Head of caudate nucleus (tissue), 42 donors: ENCODE measurements at regions not wholly inside any gene's neighbourhood (a gene's known extent, or its start where the extent isn't known, plus 50 kb on each side); places are given as distances from the start of the nearest gene placed in this dataset.
"Not testable (repeated sequence)": the region's sequence is repeated elsewhere in the genome, so short reads cannot be mapped to it uniquely, and the experiment has no call there.

Experiments used
- DNase-seq, 42 donors: peaks; one replicate each; pipeline versions ENCODE4 v3.0.0 to v3.0.0-alpha.2; 2020 to 2021; ENCODE audit warnings: mixed read lengths in 7 of 42
- intact Hi-C: fragments of 100-400 bp; cut with DNase I; formaldehyde crosslinking; loops from one replicate; pipeline ENCODE4 v1.15.0; 2022

GRCh38 chrY:7821295-7822035 lies 909.9 kb upstream of the AMELY start:
- intact Hi-C loops = no loop called here
- no peak for DNase-seq

- DNase-seq = peak in 2 of 42 donors; percentile 1 to 34
- intact Hi-C loops = no loop called here
Measured at GRCh38 chrY:7818924-7819323, 907.4 kb upstream of the AMELY start.

- no peak for DNase-seq
- intact Hi-C loops = no loop called here
Measured at GRCh38 chrY:7816567-7816966, 905.0 kb upstream of the AMELY start.

- no peak for DNase-seq
- intact Hi-C loops = no loop called here
Measured at GRCh38 chrY:7815921-7816320, 904.4 kb upstream of the AMELY start.

- intact Hi-C loops = no loop called here
- DNase-seq = no peak
Measured at GRCh38 chrY:7815285-7815684, 903.7 kb upstream of the AMELY start.

- intact Hi-C loops = no loop called here
- DNase-seq = no peak
Measured at GRCh38 chrY:7814361-7814760, 902.8 kb upstream of the AMELY start.

- no peak for DNase-seq
- intact Hi-C loops = no loop called here
Measured at GRCh38 chrY:7810359-7810758, 898.8 kb upstream of the AMELY start.

GRCh38 chrY:7807516-7807870 lies 895.9 kb upstream of the AMELY start:
- DNase-seq = no peak
- intact Hi-C loops = no loop called here

- intact Hi-C loops = no loop called here
- no peak for DNase-seq
Measured at GRCh38 chrY:7806592-7807515, 895.3 kb upstream of the AMELY start.

- intact Hi-C loops = no loop called here
- no peak for DNase-seq
Measured at GRCh38 chrY:7805624-7806023, 894.1 kb upstream of the AMELY start.

- intact Hi-C loops = no loop called here
- no peak for DNase-seq
Measured at GRCh38 chrY:7803737-7804136, 892.2 kb upstream of the AMELY start.

- intact Hi-C loops = no loop called here
- no peak for DNase-seq
Measured at GRCh38 chrY:7796128-7796527, 884.6 kb upstream of the AMELY start.

- peak in 1 of 42 donors; percentile 40 for DNase-seq
- intact Hi-C loops = no loop called here
Measured at GRCh38 chrY:7794441-7794840, 882.9 kb upstream of the AMELY start.

- intact Hi-C loops = no loop called here
- DNase-seq = no peak
Measured at GRCh38 chrY:7793989-7794388, 882.4 kb upstream of the AMELY start.

GRCh38 chrY:7792431-7792830 lies 880.9 kb upstream of the AMELY start:
- DNase-seq = no peak
- intact Hi-C loops = no loop called here

- intact Hi-C loops = no loop called here
- DNase-seq = no peak
Measured at GRCh38 chrY:7781501-7781900, 869.9 kb upstream of the AMELY start.

- DNase-seq, intact Hi-C loops: not testable (repeated sequence)
Measured at GRCh38 chrY:7775436-7775835, 863.9 kb upstream of the AMELY start.

GRCh38 chrY:7771771-7772170 lies 860.2 kb upstream of the AMELY start:
- DNase-seq = no peak
- intact Hi-C loops = no loop called here

GRCh38 chrY:7769790-7770375 lies 858.3 kb upstream of the AMELY start:
- no peak for DNase-seq
- intact Hi-C loops = no loop called here

GRCh38 chrY:7768901-7769300 lies 857.3 kb upstream of the AMELY start:
- no peak for DNase-seq
- intact Hi-C loops = no loop called here
